OCI-LY3 (cell line): ENCODE measurements at regions not wholly inside any gene's neighbourhood (a gene's known extent, or its start where the extent isn't known, plus 50 kb on each side); places are given as distances from the start of the nearest gene placed in this dataset.

Experiments used
- EZH2phosphoT487 ChIP-seq: fragments of 200-600 bp; shearing (Covaris generic); IDR thresholded peaks from 2 replicates; pipeline ENCODE4 v1.6.1; 2018; ENCODE audit warnings: antibody characterized with exemption, mixed run types, low read depth
- TF ChIP-seq, protein P1 (sequence below): fragments of 200-600, 300-600 bp; sonication (generic); IDR thresholded peaks from 2 replicates; pipeline ENCODE4 v1.5.1; 2014; ENCODE audit warnings: antibody characterized with exemption, low read length, low read depth

- TF ChIP-seq, protein P1, sequence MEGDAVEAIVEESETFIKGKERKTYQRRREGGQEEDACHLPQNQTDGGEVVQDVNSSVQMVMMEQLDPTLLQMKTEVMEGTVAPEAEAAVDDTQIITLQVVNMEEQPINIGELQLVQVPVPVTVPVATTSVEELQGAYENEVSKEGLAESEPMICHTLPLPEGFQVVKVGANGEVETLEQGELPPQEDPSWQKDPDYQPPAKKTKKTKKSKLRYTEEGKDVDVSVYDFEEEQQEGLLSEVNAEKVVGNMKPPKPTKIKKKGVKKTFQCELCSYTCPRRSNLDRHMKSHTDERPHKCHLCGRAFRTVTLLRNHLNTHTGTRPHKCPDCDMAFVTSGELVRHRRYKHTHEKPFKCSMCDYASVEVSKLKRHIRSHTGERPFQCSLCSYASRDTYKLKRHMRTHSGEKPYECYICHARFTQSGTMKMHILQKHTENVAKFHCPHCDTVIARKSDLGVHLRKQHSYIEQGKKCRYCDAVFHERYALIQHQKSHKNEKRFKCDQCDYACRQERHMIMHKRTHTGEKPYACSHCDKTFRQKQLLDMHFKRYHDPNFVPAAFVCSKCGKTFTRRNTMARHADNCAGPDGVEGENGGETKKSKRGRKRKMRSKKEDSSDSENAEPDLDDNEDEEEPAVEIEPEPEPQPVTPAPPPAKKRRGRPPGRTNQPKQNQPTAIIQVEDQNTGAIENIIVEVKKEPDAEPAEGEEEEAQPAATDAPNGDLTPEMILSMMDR = no peak
- TF ChIP-seq EZH2phosphoT487 = no peak
Observed at GRCh38 chr22:34526681-34527080, 539.3 kb upstream of the ISX start.
